Lung (tissue), 11 donors: ENCODE measurements at regions not wholly inside any gene's neighbourhood (a gene's known extent, or its start where the extent isn't known, plus 50 kb on each side); places are given as distances from the start of the nearest gene placed in this dataset.
A peak's percentile ranks its signal among the peaks of the same experiment; 100 is the strongest.
"Not testable (repeated sequence)": the region's sequence is repeated elsewhere in the genome, so short reads cannot be mapped to it uniquely, and the experiment has no call there.

Experiments used
- ATAC-seq: fragments of 200-7000 bp; cut with Tn5 transposase; one replicate; pipeline ENCODE4 v1.9.1; 2020; ENCODE audit warnings: moderate number of reproducible peaks; ENCODE audit not compliant: insufficient read depth, low FRiP score
- DNase-seq, 3 donors: peaks; one replicate each; pipeline ENCODE4 v3.0.0-alpha.2; 2013 to 2017
- H3K27ac ChIP-seq, 2 donors: one replicate each; pipeline ENCODE4 v1.5.1; 2013; ENCODE audit warnings: mild to moderate bottlenecking in 2 of 2, moderate library complexity in 2 of 2, control low read depth in 1 of 2, inconsistent platforms in 1 of 2, low read depth in 1 of 2, low read length in 1 of 2
- H3K27me3 ChIP-seq, 3 donors: one replicate each; pipeline ENCODE4 v1.5.1; 2013; ENCODE audit warnings: low read length in 2 of 3; ENCODE audit not compliant: control insufficient read depth in 3 of 3, insufficient read depth in 3 of 3
- H3K36me3 ChIP-seq, 4 donors: one replicate each; pipeline ENCODE4 v1.5.1; 2013; ENCODE audit warnings: low read length in 4 of 4, mild to moderate bottlenecking in 1 of 4, moderate library complexity in 1 of 4; ENCODE audit not compliant: control insufficient read depth in 4 of 4, insufficient read depth in 4 of 4
- H3K4me1 ChIP-seq, 5 donors: one replicate each; pipeline ENCODE4 v1.5.1; 2013; ENCODE audit warnings: low read length in 5 of 5, mild to moderate bottlenecking in 2 of 5, moderate library complexity in 1 of 5; ENCODE audit not compliant: control insufficient read depth in 5 of 5, insufficient read depth in 5 of 5
- H3K4me3 ChIP-seq: one replicate; pipeline ENCODE4 v1.5.1; 2013; ENCODE audit warnings: mild to moderate bottlenecking, control low read depth, moderate library complexity
- H3K9ac ChIP-seq, 2 donors: one replicate each; pipeline ENCODE4 v1.5.1; 2013; ENCODE audit warnings: low read length in 2 of 2, control low read depth in 1 of 2; ENCODE audit not compliant: insufficient read depth in 1 of 2
- H3K9me3 ChIP-seq, 4 donors: one replicate each; pipeline ENCODE4 v1.5.1; 2013; ENCODE audit warnings: low read length in 3 of 4, mild to moderate bottlenecking in 1 of 4, moderate library complexity in 1 of 4; ENCODE audit not compliant: control insufficient read depth in 4 of 4, insufficient read depth in 3 of 4
- CTCF ChIP-seq: IDR thresholded peaks from 2 replicates; pipeline ENCODE4 v1.5.1; 2012; ENCODE audit warnings: mild to moderate bottlenecking; ENCODE audit errors: control extremely low read depth, extremely low read depth
- WGBS, 2 donors: extraction: QIAGEN DNeasy Blood & Tissue Kit; methylation state at CpG; one replicate each; pipeline ENCODE4 v1.1.7; 2013; 5-methylcytosine and 5-hydroxymethylcytosine counted together
- donor health status: control.
- donor health status: control.
- donor health status: Bipolar disorder and iron deficiency.
- donor health status: healthy.
- donor health status: DM: yes; HTN: yes; CAD: no.

GRCh38 chr1:54474310-54475251, 68.4 kb upstream of the SSBP3 start:
- no peak overlapping the region for H3K4me3 ChIP-seq
- peak; percentile 61 to 72 (median 70) for DNase-seq
- H3K27me3 ChIP-seq = no peaks in the 10 kb centered on the region
- ATAC-seq = no peak
- H3K4me1 ChIP-seq = peaks cover 0 to 37% (median 18%) of the 10 kb centered on the region in 5 donors
- 2 to 4% methylated on average over 29 to 47 of the region's 47 CpGs for WGBS, 2 donors
- no peak for TF ChIP-seq CTCF
- no peak overlapping the region for H3K27ac ChIP-seq
- peaks cover 0 to 1% (median 0%) of the 10 kb centered on the region in 4 donors for H3K9me3 ChIP-seq
- H3K36me3 ChIP-seq = no peaks in the 10 kb centered on the region
- H3K9ac ChIP-seq = no peak overlapping the region

- no peak for TF ChIP-seq CTCF
- DNase-seq = no peak
- H3K9me3 ChIP-seq = peaks cover 0 to 1% (median 0%) of the 10 kb centered on the region in 4 donors
- H3K27me3 ChIP-seq = no peaks in the 10 kb centered on the region
- ATAC-seq = no peak
- H3K9ac ChIP-seq = no peak overlapping the region
- H3K4me1 ChIP-seq = peaks cover 0 to 24% (median 14%) of the 10 kb centered on the region in 5 donors
- H3K36me3 ChIP-seq = no peaks in the 10 kb centered on the region
- 85 to 94% methylated on average over 7 of the region's 7 CpGs for WGBS, 2 donors
- no peak overlapping the region for H3K4me3 ChIP-seq
- H3K27ac ChIP-seq = no peak overlapping the region
Measured at GRCh38 chr1:54471588-54471987, 65.4 kb upstream of the SSBP3 start.

- H3K9me3 ChIP-seq, ATAC-seq: not testable (repeated sequence)
- 94% methylated on average over 2 of the region's 2 CpGs for WGBS, 2 donors
Measured at GRCh38 chr1:54469444-54469843, 63.2 kb upstream of the SSBP3 start.

GRCh38 chr1:54468288-54469084, 62.3 kb upstream of the SSBP3 start:
- not testable (repeated sequence) for H3K36me3 ChIP-seq, H3K9me3 ChIP-seq, H3K4me3 ChIP-seq, ATAC-seq, H3K9ac ChIP-seq, H3K27me3 ChIP-seq, DNase-seq, H3K27ac ChIP-seq
- peaks cover 0 to 23% (median 17%) of the 10 kb centered on the region in 5 donors for H3K4me1 ChIP-seq
- WGBS, 2 donors = 90 to 94% methylated on average over 5 of the region's 5 CpGs

More at GRCh38 chr1:54469444-54469843, 63.2 kb upstream of the SSBP3 start:
- DNase-seq, H3K9ac ChIP-seq, H3K4me3 ChIP-seq, H3K27me3 ChIP-seq, H3K36me3 ChIP-seq, H3K27ac ChIP-seq: not testable (repeated sequence)
- H3K4me1 ChIP-seq = peaks cover 0 to 16% (median 10%) of the 10 kb centered on the region in 5 donors
